ENCODE measurements at regions not wholly inside any gene's neighbourhood (a gene's known extent, or its start where the extent isn't known, plus 50 kb on each side); places are given as distances from the start of the nearest gene placed in this dataset.

GRCh38 chr4:135191596-135191995 lies 990.0 kb upstream of the PABPC4L start:
- TF ChIP-seq CTCF (IDR thresholded peaks at IDR 0.05), result no peak
- no peak for TF ChIP-seq ZNF302 (CRISPR knock-in tag; IDR thresholded peaks at IDR 0.05)
- TF ChIP-seq EHMT2 (IDR thresholded peaks at IDR 0.05; ENCODE audit: low read depth), result no peak
- TF ChIP-seq RCOR1 (IDR thresholded peaks at IDR 0.05; ENCODE audit: low read depth, low read length), result no peak
- TF ChIP-seq, protein P1, sequence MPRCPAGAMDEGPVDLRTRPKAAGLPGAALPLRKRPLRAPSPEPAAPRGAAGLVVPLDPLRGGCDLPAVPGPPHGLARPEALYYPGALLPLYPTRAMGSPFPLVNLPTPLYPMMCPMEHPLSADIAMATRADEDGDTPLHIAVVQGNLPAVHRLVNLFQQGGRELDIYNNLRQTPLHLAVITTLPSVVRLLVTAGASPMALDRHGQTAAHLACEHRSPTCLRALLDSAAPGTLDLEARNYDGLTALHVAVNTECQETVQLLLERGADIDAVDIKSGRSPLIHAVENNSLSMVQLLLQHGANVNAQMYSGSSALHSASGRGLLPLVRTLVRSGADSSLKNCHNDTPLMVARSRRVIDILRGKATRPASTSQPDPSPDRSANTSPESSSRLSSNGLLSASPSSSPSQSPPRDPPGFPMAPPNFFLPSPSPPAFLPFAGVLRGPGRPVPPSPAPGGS (IDR thresholded peaks at IDR 0.05), result no peak
- TF ChIP-seq, protein P2, sequence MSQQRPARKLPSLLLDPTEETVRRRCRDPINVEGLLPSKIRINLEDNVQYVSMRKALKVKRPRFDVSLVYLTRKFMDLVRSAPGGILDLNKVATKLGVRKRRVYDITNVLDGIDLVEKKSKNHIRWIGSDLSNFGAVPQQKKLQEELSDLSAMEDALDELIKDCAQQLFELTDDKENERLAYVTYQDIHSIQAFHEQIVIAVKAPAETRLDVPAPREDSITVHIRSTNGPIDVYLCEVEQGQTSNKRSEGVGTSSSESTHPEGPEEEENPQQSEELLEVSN (IDR thresholded peaks at IDR 0.05; ENCODE audit: borderline replicate concordance, low read depth), result no peak
- TF ChIP-seq POLR2A (IDR thresholded peaks at IDR 0.05; ENCODE audit: low read length), result no peak
- TF ChIP-seq, protein P3, sequence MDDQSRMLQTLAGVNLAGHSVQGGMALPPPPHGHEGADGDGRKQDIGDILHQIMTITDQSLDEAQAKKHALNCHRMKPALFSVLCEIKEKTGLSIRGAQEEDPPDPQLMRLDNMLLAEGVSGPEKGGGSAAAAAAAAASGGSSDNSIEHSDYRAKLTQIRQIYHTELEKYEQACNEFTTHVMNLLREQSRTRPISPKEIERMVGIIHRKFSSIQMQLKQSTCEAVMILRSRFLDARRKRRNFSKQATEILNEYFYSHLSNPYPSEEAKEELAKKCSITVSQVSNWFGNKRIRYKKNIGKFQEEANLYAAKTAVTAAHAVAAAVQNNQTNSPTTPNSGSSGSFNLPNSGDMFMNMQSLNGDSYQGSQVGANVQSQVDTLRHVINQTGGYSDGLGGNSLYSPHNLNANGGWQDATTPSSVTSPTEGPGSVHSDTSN (IDR thresholded peaks at IDR 0.05), result no peak
- TF ChIP-seq FOXS1 (CRISPR knock-in tag; IDR thresholded peaks at IDR 0.05), result no peak
- TF ChIP-seq HOXB5 (CRISPR knock-in tag; IDR thresholded peaks at IDR 0.05), result no peak
- TF ChIP-seq CEBPB (IDR thresholded peaks at IDR 0.05), result no peak

Measured in A549 (cell line).